ENCODE measurements at regions not wholly inside any gene's neighbourhood (a gene's known extent, or its start where the extent isn't known, plus 50 kb on each side); places are given as distances from the start of the nearest gene placed in this dataset.

DNA sequence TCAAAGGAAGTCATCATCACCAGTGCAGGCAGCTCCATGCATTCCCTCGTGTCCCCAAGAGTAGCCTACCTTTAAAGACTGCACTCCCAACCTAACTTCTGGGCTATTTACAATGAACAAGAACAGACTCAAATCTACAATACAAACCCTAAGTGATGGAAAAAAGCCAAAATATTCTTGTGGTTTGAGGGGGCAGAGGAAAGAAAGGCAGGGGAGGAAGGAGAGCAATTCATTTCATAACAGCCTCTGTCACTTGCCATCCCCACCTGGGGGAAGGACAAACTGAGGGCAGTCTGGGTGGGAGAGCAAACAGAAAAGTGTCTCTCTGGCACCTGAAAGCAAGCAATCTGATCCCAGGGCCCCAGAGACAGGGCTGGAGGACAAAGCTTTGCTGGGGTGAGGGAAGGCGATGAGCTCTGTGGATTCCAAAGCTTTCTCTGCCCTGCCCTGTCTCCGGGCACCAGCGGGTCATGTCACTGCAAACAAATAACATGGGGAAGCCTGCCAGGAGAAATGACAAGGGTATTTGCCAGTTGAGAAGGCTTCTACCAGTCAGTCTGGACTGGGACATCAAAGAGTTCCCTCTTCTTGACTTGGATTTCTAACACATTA lies 528.0 kb upstream of the TNP1 start:
- no peak for TF ChIP-seq EZH2 (IDR thresholded peaks at IDR 0.05; ENCODE audit: borderline replicate concordance, insufficient read depth, low read depth, low read length, poor library complexity, severe bottlenecking)
- TF ChIP-seq, protein P1, sequence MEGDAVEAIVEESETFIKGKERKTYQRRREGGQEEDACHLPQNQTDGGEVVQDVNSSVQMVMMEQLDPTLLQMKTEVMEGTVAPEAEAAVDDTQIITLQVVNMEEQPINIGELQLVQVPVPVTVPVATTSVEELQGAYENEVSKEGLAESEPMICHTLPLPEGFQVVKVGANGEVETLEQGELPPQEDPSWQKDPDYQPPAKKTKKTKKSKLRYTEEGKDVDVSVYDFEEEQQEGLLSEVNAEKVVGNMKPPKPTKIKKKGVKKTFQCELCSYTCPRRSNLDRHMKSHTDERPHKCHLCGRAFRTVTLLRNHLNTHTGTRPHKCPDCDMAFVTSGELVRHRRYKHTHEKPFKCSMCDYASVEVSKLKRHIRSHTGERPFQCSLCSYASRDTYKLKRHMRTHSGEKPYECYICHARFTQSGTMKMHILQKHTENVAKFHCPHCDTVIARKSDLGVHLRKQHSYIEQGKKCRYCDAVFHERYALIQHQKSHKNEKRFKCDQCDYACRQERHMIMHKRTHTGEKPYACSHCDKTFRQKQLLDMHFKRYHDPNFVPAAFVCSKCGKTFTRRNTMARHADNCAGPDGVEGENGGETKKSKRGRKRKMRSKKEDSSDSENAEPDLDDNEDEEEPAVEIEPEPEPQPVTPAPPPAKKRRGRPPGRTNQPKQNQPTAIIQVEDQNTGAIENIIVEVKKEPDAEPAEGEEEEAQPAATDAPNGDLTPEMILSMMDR (IDR thresholded peaks at IDR 0.05) = no peak
- Mint-ChIP-seq H3K4me1 (no peaks in the 10 kb centered on the region), H3K4me3 (no peak overlapping the region), H3K9me3 (ENCODE audit: insufficient read depth) (peaks cover 7% of the 10 kb centered on the region), H3K27ac (no peak overlapping the region), H3K27me3 (peaks cover 16% of the 10 kb centered on the region)
- intact Hi-C loops (cut with micrococcal nuclease) = no loop called here
- ATAC-seq (ENCODE audit: low read depth) (no peak), DNase-seq (no peak)
- no peak overlapping the region for H3K4me3 ChIP-seq (ENCODE audit: control extremely low read depth in 1 of 5, extremely low read depth in 1 of 5, insufficient read depth in 1 of 5, low read depth in 2 of 5, low read length in 4 of 5)
- no peaks in the 10 kb centered on the region for H3K4me1 ChIP-seq (ENCODE audit: control insufficient read depth in 2 of 2, insufficient read depth in 2 of 2, low read length in 2 of 2)
- H3K27ac ChIP-seq (ENCODE audit: low read length in 2 of 2) = no peak overlapping the region
- no peak overlapping the region for H3K9ac ChIP-seq (ENCODE audit: low read length)
- H2AFZ ChIP-seq (ENCODE audit: insufficient read depth, low read depth, low read length, poor library complexity, severe bottlenecking) = no peak overlapping the region
- no peaks in the 10 kb centered on the region for H4K20me1 ChIP-seq (ENCODE audit: control insufficient read depth, insufficient read depth, low read length, poor library complexity, severe bottlenecking)
- no peaks in the 10 kb centered on the region for H3K36me3 ChIP-seq (replicated peaks in 1 of 2; ENCODE audit: control extremely low read depth in 1 of 2, control insufficient read depth in 1 of 2, extremely low read depth in 1 of 2, insufficient read depth in 2 of 2, low read length in 1 of 2)
- POLR2A ChIA-PET = no interaction called here
- peaks cover 0 to 8% (median 5%) of the 10 kb centered on the region in 3 donors for H3K9me3 ChIP-seq (ENCODE audit: control extremely low read depth in 1 of 3, control insufficient read depth in 2 of 3, insufficient read depth in 1 of 3, low read length in 2 of 3)
- 0% methylated on average over 1 of the region's 4 CpGs for WGBS (ENCODE audit: insufficient coverage)
- H3K27me3 ChIP-seq (replicated peaks in 1 of 4; ENCODE audit: control extremely low read depth in 1 of 4, control insufficient read depth in 3 of 4, insufficient read depth in 4 of 4, low read length in 3 of 4) = no peaks in the 10 kb centered on the region
- H3K4me2 ChIP-seq (replicated peaks; ENCODE audit: low read depth, low read length, poor library complexity, severe bottlenecking) = no peak overlapping the region
- CTCF ChIA-PET = no interaction called here
- no peaks in the 10 kb centered on the region for H3K79me2 ChIP-seq (ENCODE audit: control insufficient read depth, insufficient read depth, low read length)

DNA sequence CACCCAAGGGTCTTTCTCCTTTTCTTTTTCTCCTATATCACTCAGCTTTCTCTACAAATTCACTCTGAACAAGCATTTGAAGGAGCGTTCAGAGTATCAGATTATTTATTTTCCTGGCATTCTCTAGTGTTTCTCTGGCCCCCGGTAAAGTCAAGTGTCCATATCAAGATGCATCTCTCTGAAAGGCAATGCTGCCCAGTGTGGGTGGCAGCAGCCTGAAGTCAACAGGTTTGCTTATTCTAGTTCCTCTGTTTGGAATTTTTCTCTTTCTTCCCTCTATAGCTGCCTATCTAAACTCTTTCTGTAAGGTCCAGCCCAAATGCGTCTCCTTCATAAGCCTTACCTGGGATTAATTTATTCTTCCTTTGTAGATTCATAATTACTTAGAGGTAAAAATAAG lies 526.2 kb upstream of the TNP1 start:
- Histone ChIP-seq H3K27ac (ENCODE audit: low read length in 2 of 2) (no peak overlapping the region), H3K4me2 (replicated peaks; ENCODE audit: low read depth, low read length, poor library complexity, severe bottlenecking) (no peak overlapping the region), H3K4me3 (ENCODE audit: control extremely low read depth in 1 of 5, extremely low read depth in 1 of 5, insufficient read depth in 1 of 5, low read depth in 2 of 5, low read length in 4 of 5) (no peak overlapping the region), H3K36me3 (replicated peaks in 1 of 2; ENCODE audit: control extremely low read depth in 1 of 2, control insufficient read depth in 1 of 2, extremely low read depth in 1 of 2, insufficient read depth in 2 of 2, low read length in 1 of 2) (no peaks in the 10 kb centered on the region), H3K9me3 (ENCODE audit: control extremely low read depth in 1 of 3, control insufficient read depth in 2 of 3, insufficient read depth in 1 of 3, low read length in 2 of 3) (peaks cover 0 to 7% (median 3%) of the 10 kb centered on the region in 3 donors), H4K20me1 (ENCODE audit: control insufficient read depth, insufficient read depth, low read length, poor library complexity, severe bottlenecking) (no peaks in the 10 kb centered on the region), H3K79me2 (ENCODE audit: control insufficient read depth, insufficient read depth, low read length) (no peaks in the 10 kb centered on the region), H2AFZ (ENCODE audit: insufficient read depth, low read depth, low read length, poor library complexity, severe bottlenecking) (no peak overlapping the region), H3K4me1 (ENCODE audit: control insufficient read depth in 2 of 2, insufficient read depth in 2 of 2, low read length in 2 of 2) (no peaks in the 10 kb centered on the region), H3K9ac (ENCODE audit: low read length) (no peak overlapping the region), H3K27me3 (replicated peaks in 1 of 4; ENCODE audit: control extremely low read depth in 1 of 4, control insufficient read depth in 3 of 4, insufficient read depth in 4 of 4, low read length in 3 of 4) (no peaks in the 10 kb centered on the region)
- intact Hi-C loops (cut with micrococcal nuclease) = no loop called here
- Mint-ChIP-seq H3K9me3 (ENCODE audit: insufficient read depth) (no peaks in the 10 kb centered on the region), H3K27me3 (peaks cover 16% of the 10 kb centered on the region), H3K4me3 (no peak overlapping the region), H3K27ac (no peak overlapping the region), H3K4me1 (no peaks in the 10 kb centered on the region)
- 80% methylated on average over 1 of the region's 3 CpGs for WGBS (ENCODE audit: insufficient coverage)
- ATAC-seq (ENCODE audit: low read depth) (no peak), DNase-seq (no peak)
- ChIA-PET CTCF (no interaction called here), POLR2A (no interaction called here)
- TF ChIP-seq EZH2 (IDR thresholded peaks at IDR 0.05; ENCODE audit: borderline replicate concordance, insufficient read depth, low read depth, low read length, poor library complexity, severe bottlenecking) = no peak
- TF ChIP-seq, protein P1 (IDR thresholded peaks at IDR 0.05) = no peak
